HG02678 (cell line): ENCODE measurements at regions not wholly inside any gene's neighbourhood (a gene's known extent, or its start where the extent isn't known, plus 50 kb on each side); places are given as distances from the start of the nearest gene placed in this dataset.
A peak's percentile ranks its signal among the peaks of the same experiment; 100 is the strongest.

Source experiments
- ATAC-seq: cut with Tn5 transposase; IDR thresholded peaks from one replicate; pipeline ENCODE4 v1.9.1; 2021; ENCODE audit warnings: mild to moderate bottlenecking, moderate library complexity; ENCODE audit not compliant: unreplicated experiment

- ATAC-seq: no peak
These were observed 524.6 kb upstream of the JARID2 start for GRCh38 chr6:14721103-14721758.

- no peak for ATAC-seq
These were observed 523.8 kb upstream of the JARID2 start for GRCh38 chr6:14722001-14722562.

- no peak for ATAC-seq
These were observed 523.2 kb upstream of the JARID2 start for GRCh38 chr6:14722704-14723103.

GRCh38 chr6:14723535-14724086 lies 522.3 kb upstream of the JARID2 start:
- ATAC-seq: no peak

GRCh38 chr6:14724549-14724948 lies 521.3 kb upstream of the JARID2 start:
- ATAC-seq: no peak

- ATAC-seq: no peak
These were observed 518.9 kb upstream of the JARID2 start for GRCh38 chr6:14726816-14727493.

- no peak for ATAC-seq
These were observed 518.1 kb upstream of the JARID2 start for GRCh38 chr6:14727494-14728395.

- ATAC-seq: no peak
These were observed 517.4 kb upstream of the JARID2 start for GRCh38 chr6:14728396-14729024.

GRCh38 chr6:14729129-14729871 lies 516.6 kb upstream of the JARID2 start:
- ATAC-seq: peak; percentile 69

- ATAC-seq: no peak
These were observed 515.2 kb upstream of the JARID2 start for GRCh38 chr6:14730654-14731053.

GRCh38 chr6:14731611-14732010 lies 514.3 kb upstream of the JARID2 start:
- ATAC-seq: no peak

GRCh38 chr6:14732226-14732843 lies 513.5 kb upstream of the JARID2 start:
- ATAC-seq: no peak

- ATAC-seq: no peak
These were observed 512.8 kb upstream of the JARID2 start for GRCh38 chr6:14732844-14733757.

- no peak for ATAC-seq
These were observed 511.8 kb upstream of the JARID2 start for GRCh38 chr6:14734052-14734415.

- peak; percentile 89 for ATAC-seq
These were observed 511.2 kb upstream of the JARID2 start for GRCh38 chr6:14734416-14735340.

GRCh38 chr6:14735956-14736486 lies 509.8 kb upstream of the JARID2 start:
- ATAC-seq: no peak

- ATAC-seq: no peak
These were observed 509.3 kb upstream of the JARID2 start for GRCh38 chr6:14736554-14736953.
